ENCODE measurements at regions not wholly inside any gene's neighbourhood (a gene's known extent, or its start where the extent isn't known, plus 50 kb on each side); places are given as distances from the start of the nearest gene placed in this dataset.

- Histone ChIP-seq H3K4me1 (ENCODE audit: insufficient read depth) (no peaks in the 10 kb centered on the region), H3K4me3 (no peak overlapping the region), H3K9me3 (no peaks in the 10 kb centered on the region), H3K27me3 (no peaks in the 10 kb centered on the region), H3K36me3 (no peaks in the 10 kb centered on the region), H3K27ac (no peak overlapping the region)
- DNase-seq, result no peak
- TF ChIP-seq POLR2A (IDR thresholded peaks at IDR 0.05) (no peak), EP300 (IDR thresholded peaks at IDR 0.05) (no peak), CTCF (IDR thresholded peaks at IDR 0.05) (no peak)
- WGBS, 3 donors, result 43 to 56% (median 54%) methylated on average over 1 of the region's 1 CpG
- intact Hi-C loops (cut with DNase I), result no loop called here
Measured at GRCh38 chr18:40371673-40372072, 1583.4 kb upstream of the PIK3C3 start.

DNA sequence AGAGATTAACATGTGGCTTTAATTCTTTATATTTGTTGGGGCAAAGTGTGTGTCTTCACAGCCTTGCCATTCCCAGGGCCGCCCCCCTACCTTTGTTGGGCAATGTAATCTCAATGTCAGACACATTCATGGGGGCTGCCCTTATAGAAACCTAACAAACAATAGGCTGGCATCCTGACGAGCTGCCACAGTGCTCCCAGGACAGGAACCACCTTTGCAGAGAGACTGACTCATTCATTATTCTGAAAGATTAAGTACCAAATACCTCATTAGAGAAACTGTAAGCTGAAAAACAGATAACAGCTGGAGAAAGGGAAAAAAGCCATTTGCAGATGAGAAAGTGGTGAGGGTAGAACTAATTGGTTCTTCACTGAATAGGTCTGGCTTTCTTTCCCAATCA lies 1587.5 kb upstream of the PIK3C3 start:
- intact Hi-C loops (cut with DNase I), result no loop called here
- WGBS, 3 donors, result 67 to 73% (median 69%) methylated on average over 2 of the region's 2 CpGs
- Histone ChIP-seq H3K9me3 (no peaks in the 10 kb centered on the region), H3K36me3 (no peaks in the 10 kb centered on the region), H3K27me3 (no peaks in the 10 kb centered on the region), H3K4me1 (ENCODE audit: insufficient read depth) (no peaks in the 10 kb centered on the region), H3K27ac (no peak overlapping the region), H3K4me3 (no peak overlapping the region)
- TF ChIP-seq CTCF (IDR thresholded peaks at IDR 0.05) (no peak), EP300 (IDR thresholded peaks at IDR 0.05) (no peak), POLR2A (IDR thresholded peaks at IDR 0.05) (no peak)
- DNase-seq, result no peak

DNA sequence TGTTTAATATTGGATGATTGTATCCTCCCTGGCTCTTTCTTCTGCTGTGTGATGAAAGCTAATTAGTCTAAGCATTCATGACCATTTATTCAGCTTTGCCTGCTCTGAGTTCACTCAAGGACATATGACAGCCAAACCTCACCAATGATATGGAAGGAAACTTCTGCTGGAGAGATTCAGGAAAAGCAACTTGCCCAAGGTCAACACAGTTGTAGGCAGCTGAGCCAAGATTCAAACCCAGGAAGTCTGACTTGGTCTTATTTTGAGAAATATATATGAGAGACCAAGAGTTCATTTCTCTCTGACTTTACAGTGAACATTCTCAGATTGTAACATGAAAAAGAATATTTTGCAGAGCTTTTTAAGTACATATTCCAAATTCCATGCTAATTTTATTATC lies 1588.5 kb upstream of the PIK3C3 start:
- Histone ChIP-seq H3K36me3 (no peaks in the 10 kb centered on the region), H3K27ac (no peak overlapping the region), H3K4me3 (no peak overlapping the region), H3K4me1 (ENCODE audit: insufficient read depth) (no peaks in the 10 kb centered on the region), H3K27me3 (no peaks in the 10 kb centered on the region), H3K9me3 (no peaks in the 10 kb centered on the region)
- intact Hi-C loops (cut with DNase I), result no loop called here
- TF ChIP-seq POLR2A (IDR thresholded peaks at IDR 0.05) (no peak), CTCF (IDR thresholded peaks at IDR 0.05) (no peak), EP300 (IDR thresholded peaks at IDR 0.05) (no peak)
- no peak for DNase-seq

DNA sequence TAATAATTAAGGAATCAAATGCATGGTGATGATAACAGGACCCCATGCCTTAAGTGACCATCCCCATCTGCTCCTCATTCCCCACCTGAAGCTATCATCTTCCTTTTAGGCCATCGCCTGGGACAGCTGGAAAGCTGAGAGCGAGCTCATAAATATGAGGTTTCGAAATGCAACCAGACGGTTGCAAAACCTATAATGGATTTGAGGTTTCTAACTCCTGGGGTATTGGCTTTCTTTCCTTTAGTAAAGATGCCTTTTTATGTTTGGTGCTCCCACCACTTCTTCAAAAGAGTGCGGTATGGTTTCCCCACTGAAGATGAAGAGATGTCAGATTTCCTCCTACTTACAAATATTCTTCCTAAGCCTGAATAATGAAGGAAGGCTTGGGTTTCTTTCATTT lies 1589.5 kb upstream of the PIK3C3 start:
- Histone ChIP-seq H3K4me3 (no peak overlapping the region), H3K36me3 (no peaks in the 10 kb centered on the region), H3K4me1 (ENCODE audit: insufficient read depth) (no peaks in the 10 kb centered on the region), H3K9me3 (no peaks in the 10 kb centered on the region), H3K27ac (no peak overlapping the region), H3K27me3 (no peaks in the 10 kb centered on the region)
- 90 to 95% (median 94%) methylated on average over 5 of the region's 5 CpGs for WGBS, 3 donors
- no peak for DNase-seq
- TF ChIP-seq EP300 (IDR thresholded peaks at IDR 0.05) (no peak), POLR2A (IDR thresholded peaks at IDR 0.05) (no peak), CTCF (IDR thresholded peaks at IDR 0.05) (no peak)
- intact Hi-C loops (cut with DNase I), result no loop called here

DNA sequence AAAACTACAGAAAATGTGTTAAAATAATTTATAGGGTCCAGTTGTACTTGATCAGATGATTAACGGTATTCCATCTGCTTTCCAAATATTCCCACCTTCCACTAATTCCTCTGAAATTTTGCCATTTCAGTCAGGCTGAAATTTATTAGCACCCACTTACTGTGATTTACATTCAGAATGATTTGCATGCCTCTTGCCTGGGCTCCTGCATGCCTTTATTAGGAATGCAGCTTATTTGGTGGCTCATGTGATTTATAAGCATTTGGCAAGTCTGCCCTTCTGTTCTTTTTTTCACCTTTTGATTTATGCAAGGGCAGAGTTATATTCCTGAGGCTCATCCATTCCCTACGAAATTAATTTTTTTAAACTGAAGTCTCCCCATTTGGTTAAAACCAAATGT lies 1594.5 kb upstream of the PIK3C3 start:
- no peak overlapping the region for H3K4me3 ChIP-seq

More for the DNA sequence above, 1594.5 kb upstream of the PIK3C3 start:
- Histone ChIP-seq H3K4me1 (ENCODE audit: insufficient read depth) (no peaks in the 10 kb centered on the region), H3K9me3 (no peaks in the 10 kb centered on the region), H3K27ac (no peak overlapping the region), H3K36me3 (no peaks in the 10 kb centered on the region), H3K27me3 (no peaks in the 10 kb centered on the region)
- DNase-seq, result no peak
- intact Hi-C loops (cut with DNase I), result no loop called here
- WGBS, 3 donors, result 56 to 70% (median 63%) methylated on average over 2 of the region's 2 CpGs
- TF ChIP-seq CTCF (IDR thresholded peaks at IDR 0.05) (no peak), POLR2A (IDR thresholded peaks at IDR 0.05) (no peak), EP300 (IDR thresholded peaks at IDR 0.05) (no peak)

Measured in ovary (tissue), 7 donors.